ENCODE measurements at regions not wholly inside any gene's neighbourhood (a gene's known extent, or its start where the extent isn't known, plus 50 kb on each side); places are given as distances from the start of the nearest gene placed in this dataset.
"Not testable (repeated sequence)": the region's sequence is repeated elsewhere in the genome, so short reads cannot be mapped to it uniquely, and the experiment has no call there.

DNA sequence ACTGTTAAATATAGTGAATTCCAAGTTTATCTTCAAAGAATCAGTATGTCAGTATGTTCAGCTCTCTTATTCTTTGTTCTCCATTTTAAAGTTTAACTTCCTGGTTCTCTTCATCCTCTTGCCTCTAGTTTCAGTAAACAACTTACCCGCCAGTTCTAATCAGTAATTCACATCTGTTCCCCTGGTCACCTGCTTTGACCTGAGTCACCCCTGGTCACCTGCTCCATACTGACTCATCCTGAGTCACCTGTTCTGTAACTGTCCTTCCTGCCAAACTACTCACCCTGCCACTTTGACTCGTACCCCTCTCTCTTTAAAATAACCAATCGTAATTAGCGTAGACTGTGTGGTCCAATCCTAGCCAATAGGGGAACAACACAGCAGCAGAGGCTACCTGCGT lies 992.7 kb upstream of the HS3ST1 start:
- no peak for DNase-seq

- DNase-seq, result no peak
Observed at GRCh38 chr4:12416755-12417154, 988.1 kb upstream of the HS3ST1 start.

- DNase-seq, result no peak
Observed at GRCh38 chr4:12414181-12414812, 985.6 kb upstream of the HS3ST1 start.

DNA sequence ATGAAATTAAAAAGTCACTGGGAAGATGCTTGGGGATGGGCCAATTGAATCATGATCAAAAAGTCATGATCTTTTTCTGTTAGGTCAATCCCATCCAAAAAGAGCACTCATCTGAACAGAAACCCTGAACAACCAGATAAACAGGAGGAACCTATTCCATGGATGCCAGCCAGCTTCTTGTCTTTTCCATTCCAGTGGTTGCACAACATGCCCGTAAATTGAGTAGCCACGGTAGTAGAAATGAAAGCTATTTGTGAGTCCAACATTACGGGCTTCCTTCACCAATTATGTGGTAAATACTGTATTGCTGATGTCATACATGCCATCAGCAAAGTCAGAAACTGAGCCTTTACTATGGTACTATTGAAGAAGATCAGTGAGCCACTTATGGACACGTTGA lies 982.4 kb upstream of the HS3ST1 start:
- no peak for DNase-seq

- DNase-seq, result no peak
Observed at GRCh38 chr4:12409507-12410190, 981.0 kb upstream of the HS3ST1 start.

GRCh38 chr4:12408364-12408763 lies 979.7 kb upstream of the HS3ST1 start:
- DNase-seq, result no peak

DNA sequence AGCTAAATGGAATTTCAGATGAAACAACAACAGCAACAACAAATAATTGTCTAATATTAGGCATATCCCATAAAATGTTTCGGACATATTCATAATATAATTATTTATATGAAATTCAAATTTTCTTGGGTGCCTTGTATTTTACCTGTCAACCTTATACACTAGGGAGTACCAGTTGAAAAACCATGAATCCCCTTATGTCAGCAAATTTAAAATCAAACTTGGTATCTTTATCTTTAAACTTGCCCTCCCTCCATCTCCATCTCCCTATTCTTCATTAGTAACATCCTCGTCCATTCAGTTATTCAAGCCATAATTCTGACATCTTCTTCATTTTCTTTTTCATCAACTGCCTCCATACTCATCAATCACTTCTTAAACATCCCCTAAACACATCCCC lies 974.5 kb upstream of the HS3ST1 start:
- DNase-seq, result no peak

DNA sequence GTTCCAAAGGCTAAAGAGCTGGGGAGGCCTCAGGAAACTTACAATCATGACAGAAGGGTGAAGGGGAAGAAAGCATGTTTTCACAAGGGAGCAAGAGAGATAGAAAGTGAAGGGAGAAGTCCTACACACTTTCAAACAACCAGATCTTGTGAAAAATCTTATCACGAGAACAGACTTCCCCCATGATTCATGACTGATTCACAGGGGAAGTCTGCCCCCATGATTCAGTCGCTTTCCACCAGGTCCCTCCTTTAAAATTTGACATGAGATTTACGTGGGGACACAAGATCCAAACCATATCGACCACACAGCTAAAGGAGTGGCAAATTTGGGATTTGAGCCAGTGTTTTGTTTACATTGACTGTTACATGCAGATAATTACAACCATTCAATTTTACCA lies 971.1 kb upstream of the HS3ST1 start:
- no peak for DNase-seq

DNA sequence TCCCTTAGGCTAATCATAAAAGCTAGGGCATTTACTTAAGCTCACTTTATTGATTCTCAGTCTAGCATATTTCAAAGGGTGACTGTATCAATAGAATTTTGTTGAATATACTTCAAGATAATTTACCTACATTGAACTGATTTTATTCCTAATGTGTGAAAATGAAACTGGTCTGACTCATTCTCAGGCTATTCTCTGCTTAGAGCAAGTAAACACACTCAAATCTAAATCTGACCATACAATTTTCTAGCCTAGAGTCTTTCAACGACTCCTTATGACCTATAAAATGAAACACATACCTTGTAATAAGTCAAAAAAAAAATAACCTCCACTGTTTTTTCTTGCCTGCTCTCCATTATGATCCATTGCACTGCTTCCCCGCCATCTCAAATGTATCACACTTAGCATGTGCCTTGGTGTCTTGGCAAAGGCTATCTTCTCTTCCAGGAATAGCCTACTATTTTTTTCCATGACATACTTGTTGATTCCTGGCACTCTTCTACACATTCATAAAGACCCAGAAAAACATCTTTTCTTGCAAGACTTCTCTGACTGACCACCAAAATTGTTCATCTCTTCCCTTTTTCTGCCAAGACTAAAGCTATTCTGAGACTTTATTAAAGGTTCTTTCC lies 965.1 kb upstream of the HS3ST1 start:
- DNase-seq, result no peak

GRCh38 chr4:12389604-12390003 lies 960.9 kb upstream of the HS3ST1 start:
- no peak for DNase-seq

DNA sequence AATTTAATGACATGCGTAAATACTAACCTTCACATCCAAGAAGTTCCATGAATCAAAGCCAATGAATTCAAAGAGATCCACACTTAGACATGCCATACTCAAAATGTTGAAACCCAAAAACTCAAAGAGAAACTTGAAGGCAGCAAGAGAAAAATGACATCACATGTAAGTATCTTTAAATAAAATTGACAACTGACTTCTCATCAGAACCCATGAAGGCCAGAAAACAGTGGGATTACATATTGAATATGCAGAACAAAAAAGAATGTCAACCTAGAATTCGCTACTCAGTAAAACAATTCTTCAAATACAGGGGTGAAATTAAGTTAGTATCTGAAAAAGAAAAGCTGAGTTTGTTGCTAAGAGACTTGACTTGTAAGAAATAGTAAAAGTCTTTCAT lies 953.9 kb upstream of the HS3ST1 start:
- DNase-seq, result no peak

GRCh38 chr4:12379191-12379590 lies 950.5 kb upstream of the HS3ST1 start:
- no peak for DNase-seq

DNA sequence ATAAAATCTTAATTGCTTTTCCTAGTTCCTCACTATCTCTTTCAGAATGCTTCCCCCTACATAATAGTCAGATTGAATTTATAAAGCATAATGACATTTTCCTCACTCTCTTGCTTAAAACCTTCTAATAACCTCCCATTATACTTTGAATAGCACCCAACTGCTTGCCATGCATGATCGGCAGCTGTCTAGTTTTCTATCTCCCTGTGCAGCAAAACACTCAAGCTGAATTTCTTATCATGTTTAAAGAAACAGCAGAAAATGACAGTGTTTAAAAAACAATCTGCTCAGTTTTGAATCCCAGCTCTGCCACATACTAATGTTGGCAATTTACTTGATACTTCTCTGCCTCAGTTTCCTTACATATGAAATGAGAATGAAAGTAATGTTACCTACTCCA lies 947.1 kb upstream of the HS3ST1 start:
- no peak for DNase-seq

- not testable (repeated sequence) for DNase-seq
Observed at GRCh38 chr4:12365869-12366268, 937.2 kb upstream of the HS3ST1 start.

DNA sequence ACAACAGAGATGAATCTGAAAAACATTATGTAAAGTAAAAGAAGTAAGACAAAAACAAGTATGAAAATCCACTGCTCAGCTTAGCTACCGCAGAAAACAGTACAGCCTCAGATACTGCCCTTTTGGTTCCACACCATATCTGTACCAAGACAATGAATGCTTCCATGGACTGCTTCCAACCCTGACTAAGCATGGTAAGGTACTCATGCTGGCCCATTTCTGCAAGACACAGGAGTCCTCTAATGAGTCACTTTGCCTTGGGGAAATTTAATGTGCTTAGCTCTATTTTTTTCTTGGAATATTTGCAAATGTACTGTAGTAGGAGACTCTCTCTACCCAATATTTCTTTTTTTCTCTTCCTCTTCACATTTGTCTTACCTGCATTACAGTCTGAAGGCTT lies 931.7 kb upstream of the HS3ST1 start:
- no peak for DNase-seq

DNA sequence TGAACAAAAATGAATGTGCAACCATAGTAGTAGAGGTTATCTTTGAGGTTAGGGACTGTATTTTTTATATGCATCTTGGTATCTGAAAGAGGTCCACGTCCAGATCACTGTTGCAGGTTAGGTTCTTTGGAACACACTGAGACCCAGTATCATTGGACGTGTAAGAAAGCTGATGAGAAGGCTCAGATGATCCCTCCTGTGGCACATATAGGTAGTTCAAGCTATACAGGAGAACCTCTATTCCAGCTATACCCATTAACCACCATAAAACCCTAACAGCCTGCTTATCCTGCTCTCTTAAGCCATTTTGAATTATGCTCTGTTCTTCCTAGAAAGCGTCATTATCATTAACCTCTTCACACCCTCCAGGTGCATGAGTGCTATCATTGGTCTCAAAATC lies 930.7 kb upstream of the HS3ST1 start:
- DNase-seq, result no peak

DNA sequence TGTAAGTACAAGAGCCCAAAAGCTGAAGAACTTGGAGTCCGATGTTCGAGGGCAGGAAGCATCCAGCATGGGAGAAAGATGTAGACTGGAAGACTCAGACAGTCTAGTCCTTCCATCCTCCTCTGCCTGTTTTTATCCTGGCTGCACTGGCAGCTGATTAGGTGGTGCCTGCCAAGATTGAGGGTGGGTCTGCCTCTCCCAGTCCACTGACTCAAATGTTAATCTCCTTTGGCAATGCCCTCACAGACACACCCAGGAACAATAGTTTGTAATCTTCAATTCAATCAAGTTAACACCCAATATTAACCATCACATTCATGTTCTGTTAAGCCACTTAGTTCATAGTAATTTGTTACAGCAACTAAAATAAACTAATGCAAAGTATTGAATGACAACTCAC lies 904.4 kb upstream of the HS3ST1 start:
- DNase-seq, result not testable (repeated sequence)

DNA sequence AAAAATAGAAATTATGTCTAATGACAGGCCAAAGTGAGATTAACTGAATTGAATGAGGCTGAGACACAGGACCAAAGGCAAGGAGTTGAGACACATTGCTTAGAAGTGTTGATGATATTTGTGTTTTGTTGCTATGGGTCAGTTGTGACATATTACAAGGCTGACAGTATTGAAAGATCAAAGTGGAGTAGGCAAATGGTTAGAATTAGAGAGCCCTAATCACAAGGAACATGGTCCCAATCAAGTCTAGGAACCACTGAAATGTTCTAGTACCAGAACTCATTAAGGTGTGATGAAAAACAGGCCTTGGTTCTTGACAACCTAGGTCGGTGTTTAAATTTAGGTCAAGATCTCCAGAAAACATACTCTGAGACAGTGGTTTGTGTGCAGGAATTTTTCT lies 896.3 kb upstream of the HS3ST1 start:
- DNase-seq, result no peak

DNA sequence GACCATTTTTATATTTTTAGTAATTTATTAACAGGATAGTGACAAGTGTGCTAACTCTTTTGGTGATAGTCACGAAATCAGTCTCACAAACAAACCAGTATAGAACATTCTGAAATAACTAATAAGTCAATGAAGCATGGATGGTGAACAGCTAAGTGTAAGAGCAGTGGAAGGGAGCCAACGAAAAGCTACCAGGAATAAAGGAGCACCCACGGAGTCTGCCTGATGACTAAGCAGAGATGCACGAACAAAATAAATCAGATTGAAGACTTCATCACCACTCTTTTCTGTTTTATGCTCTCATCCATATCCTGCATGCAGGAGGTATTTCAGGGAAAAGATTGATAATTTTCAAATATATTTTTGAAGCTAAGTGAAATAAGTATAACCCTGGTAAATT lies 891.1 kb upstream of the HS3ST1 start:
- DNase-seq, result no peak

GRCh38 chr4:12304905-12305304 lies 876.2 kb upstream of the HS3ST1 start:
- DNase-seq, result no peak

- DNase-seq, result no peak
Observed at GRCh38 chr4:12296366-12296765, 867.7 kb upstream of the HS3ST1 start.

GRCh38 chr4:12293906-12294525 lies 865.3 kb upstream of the HS3ST1 start:
- DNase-seq, result no peak

DNA sequence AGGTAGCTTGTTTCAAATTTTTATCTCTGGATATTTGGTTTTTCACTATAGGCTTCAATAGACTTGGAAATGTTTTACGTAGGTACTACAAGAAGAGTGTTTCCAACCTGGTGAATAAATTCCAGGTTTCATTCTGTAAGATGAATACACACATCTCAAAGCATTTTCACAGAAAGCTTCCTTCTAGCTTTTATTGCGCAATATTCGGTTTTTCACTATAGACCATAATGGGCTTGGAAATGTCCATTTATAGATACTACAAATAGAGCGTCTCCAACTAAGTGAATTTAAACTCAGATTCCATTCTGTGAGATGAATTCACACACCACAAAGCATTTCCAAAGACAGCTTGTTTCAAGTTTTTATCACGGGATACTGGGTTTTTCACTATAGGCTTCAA lies 857.7 kb upstream of the HS3ST1 start:
- DNase-seq, result no peak

- DNase-seq, result no peak
Observed at GRCh38 chr4:12270546-12270945, 841.9 kb upstream of the HS3ST1 start.
